H9 (cell line): ENCODE measurements at regions not wholly inside any gene's neighbourhood (a gene's known extent, or its start where the extent isn't known, plus 50 kb on each side); places are given as distances from the start of the nearest gene placed in this dataset.

Source experiments
- DNase-seq: peaks from one replicate; pipeline ENCODE4 v3.0.0-alpha.2; 2017
- H2AFZ ChIP-seq: one replicate; pipeline ENCODE4 v1.6.1; 2013; ENCODE audit warnings: mild to moderate bottlenecking, low read length, control low read depth, moderate library complexity
- H2AK5ac ChIP-seq: 2 replicates; pipeline ENCODE4 v1.6.1; 2013; ENCODE audit warnings: low read length, control low read depth, mixed read lengths; ENCODE audit not compliant: insufficient read length
- H2BK120ac ChIP-seq: one replicate; pipeline ENCODE4 v1.6.1; 2013; ENCODE audit warnings: low read depth, mild to moderate bottlenecking, low read length, control low read depth, inconsistent platforms; ENCODE audit not compliant: poor library complexity, severe bottlenecking
- H2BK12ac ChIP-seq: 2 replicates; pipeline ENCODE4 v1.6.1; 2013; ENCODE audit warnings: low read length, control low read depth, mixed read lengths, low read depth; ENCODE audit not compliant: insufficient read length
- H2BK15ac ChIP-seq: 2 replicates; pipeline ENCODE4 v1.6.1; 2013; ENCODE audit warnings: low read depth, low read length, control low read depth
- H2BK20ac ChIP-seq: one replicate; pipeline ENCODE4 v1.6.1; 2013; ENCODE audit warnings: low read depth, mild to moderate bottlenecking, low read length, control low read depth, inconsistent platforms; ENCODE audit not compliant: poor library complexity, severe bottlenecking
- H2BK5ac ChIP-seq: 2 replicates; pipeline ENCODE4 v1.6.1; 2013; ENCODE audit warnings: low read length, control low read depth, mixed read lengths; ENCODE audit not compliant: insufficient read length
- H3K14ac ChIP-seq: 2 replicates; pipeline ENCODE4 v1.6.1; 2013; ENCODE audit warnings: low read length, control low read depth; ENCODE audit not compliant: insufficient read depth
- H3K18ac ChIP-seq: 2 replicates; pipeline ENCODE4 v1.6.1; 2013; ENCODE audit warnings: low read depth, mild to moderate bottlenecking, mixed read lengths, low read length, control low read depth; ENCODE audit not compliant: insufficient read length
- H3K23ac ChIP-seq: 2 replicates; pipeline ENCODE4 v1.6.1; 2013; ENCODE audit warnings: low read length, control low read depth, mixed read lengths, low read depth; ENCODE audit not compliant: insufficient read length
- H3K23me2 ChIP-seq: 2 replicates; pipeline ENCODE4 v1.6.1; 2013; ENCODE audit warnings: low read depth, mild to moderate bottlenecking, mixed read lengths, low read length, control low read depth; ENCODE audit not compliant: insufficient read length, poor library complexity, severe bottlenecking
- H3K27ac ChIP-seq: 2 replicates; pipeline ENCODE4 v1.5.1; 2013; ENCODE audit warnings: low read length, control low read depth, mixed read lengths, low read depth; ENCODE audit not compliant: insufficient read length
- H3K27me3 ChIP-seq: 2 replicates; pipeline ENCODE4 v1.6.1; 2013; ENCODE audit warnings: low read length, control low read depth, inconsistent platforms; ENCODE audit not compliant: insufficient read depth
- H3K4ac ChIP-seq: 2 replicates; pipeline ENCODE4 v1.6.1; 2013; ENCODE audit warnings: low read depth, mild to moderate bottlenecking, control low read depth, inconsistent platforms, low read length, moderate library complexity
- H3K4me1 ChIP-seq: 2 replicates; pipeline ENCODE4 v1.6.1; 2013; ENCODE audit warnings: low read length, control low read depth, inconsistent platforms; ENCODE audit not compliant: insufficient read depth
- H3K4me2 ChIP-seq: 2 replicates; pipeline ENCODE4 v1.6.1; 2013; ENCODE audit warnings: low read length, control low read depth, mixed read lengths; ENCODE audit not compliant: insufficient read length, insufficient read depth
- H3K56ac ChIP-seq: 2 replicates; pipeline ENCODE4 v1.6.1; 2013; ENCODE audit warnings: low read depth, mild to moderate bottlenecking, mixed read lengths, low read length, control low read depth; ENCODE audit not compliant: insufficient read length
- H3K79me1 ChIP-seq: 2 replicates; pipeline ENCODE4 v1.6.1; 2013; ENCODE audit warnings: low read depth, mild to moderate bottlenecking, moderate library complexity, low read length, control low read depth, inconsistent platforms; ENCODE audit not compliant: insufficient read depth, poor library complexity, severe bottlenecking
- H3K79me2 ChIP-seq: 2 replicates; pipeline ENCODE4 v1.6.1; 2013; ENCODE audit warnings: low read length, control low read depth, inconsistent platforms; ENCODE audit not compliant: insufficient read depth
- H3K9ac ChIP-seq: 2 replicates; pipeline ENCODE4 v1.6.1; 2013; ENCODE audit warnings: low read length, control low read depth, mixed read lengths; ENCODE audit not compliant: insufficient read length; ENCODE audit errors: extremely low read depth
- H3K9me3 ChIP-seq: one replicate; pipeline ENCODE4 v1.6.1; 2013; ENCODE audit warnings: low read depth, low read length, inconsistent platforms; ENCODE audit not compliant: control insufficient read depth
- H3T11ph ChIP-seq: one replicate; pipeline ENCODE4 v1.6.1; 2013; ENCODE audit warnings: mild to moderate bottlenecking, low read length, control low read depth, inconsistent platforms
- H4K20me1 ChIP-seq: one replicate; pipeline ENCODE4 v1.6.1; 2013; ENCODE audit not compliant: control insufficient read depth, insufficient read length, insufficient read depth
- H4K5ac ChIP-seq: 2 replicates; pipeline ENCODE4 v1.6.1; 2013; ENCODE audit warnings: low read depth, mild to moderate bottlenecking, mixed read lengths, low read length, control low read depth; ENCODE audit not compliant: insufficient read length
- H4K8ac ChIP-seq: replicated peaks from 2 replicates; pipeline ENCODE4 v1.6.1; 2013; ENCODE audit warnings: low read length, control low read depth, mixed read lengths, low read depth; ENCODE audit not compliant: insufficient read length
- H4K91ac ChIP-seq: 2 replicates; pipeline ENCODE4 v1.6.1; 2013; ENCODE audit warnings: low read depth, mild to moderate bottlenecking, moderate library complexity, mixed read lengths, low read length, control low read depth; ENCODE audit not compliant: insufficient read length
- H3K27ac Mint-ChIP-seq, 3 experiments: 2 replicates in 2 of 3; 3 replicates in 1 of 3; pipeline ENCODE4 v1.8.0; 2020 to 2021; ENCODE audit warnings: mixed read lengths in 3 of 3, mild to moderate bottlenecking in 1 of 3, moderate library complexity in 1 of 3
- H3K27me3 Mint-ChIP-seq: 2 replicates; pipeline ENCODE4 v1.8.0; 2021; ENCODE audit warnings: low read depth, mild to moderate bottlenecking, moderate library complexity, mixed read lengths
- H3K36me3 Mint-ChIP-seq, 3 experiments: 2 replicates in 2 of 3; 3 replicates in 1 of 3; pipeline ENCODE4 v1.8.0; 2020 to 2021; ENCODE audit warnings: low read depth in 3 of 3, mixed read lengths in 3 of 3; ENCODE audit not compliant: insufficient read depth in 1 of 3
- H3K4me1 Mint-ChIP-seq, 2 experiments: 2 replicates each; pipeline ENCODE4 v1.8.0; 2020; ENCODE audit warnings: mixed read lengths in 2 of 2
- H3K4me3 Mint-ChIP-seq, 2 experiments: 2 replicates in 1 of 2; 3 replicates in 1 of 2; pipeline ENCODE4 v1.8.0; 2020 to 2021; ENCODE audit warnings: mild to moderate bottlenecking in 2 of 2, mixed read lengths in 2 of 2, moderate library complexity in 1 of 2
- H3K9me3 Mint-ChIP-seq, 2 experiments: 2 replicates in 1 of 2; 3 replicates in 1 of 2; pipeline ENCODE4 v1.8.0; 2020; ENCODE audit warnings: mild to moderate bottlenecking in 2 of 2, mixed read lengths in 2 of 2, moderate library complexity in 1 of 2
- WGBS: extraction: QIAGEN DNeasy Blood & Tissue Kit; methylation state at CpG from one replicate; pipeline ENCODE4 v1.1.7; 2013; ENCODE audit warnings: missing lambda C conversion rate, low lambda C conversion rate, mixed read lengths; ENCODE audit not compliant: insufficient read length; ENCODE audit errors: extremely low coverage; 5-methylcytosine and 5-hydroxymethylcytosine counted together
- TF ChIP-seq, protein P1 (sequence below): fragments of 200-600 bp; sonication (generic); conservative IDR thresholded peaks from 3 replicates; pipeline ENCODE4 v1.8.0; 2021; ENCODE audit warnings: antibody characterized with exemption, mild to moderate bottlenecking

GRCh38 chr17:83007504-83008185 lies 71.8 kb upstream of the METRNL start:
- H2BK15ac ChIP-seq, result no peak overlapping the region
- H3K56ac ChIP-seq, result no peak overlapping the region
- no peak overlapping the region for H2BK20ac ChIP-seq
- TF ChIP-seq, protein P1, sequence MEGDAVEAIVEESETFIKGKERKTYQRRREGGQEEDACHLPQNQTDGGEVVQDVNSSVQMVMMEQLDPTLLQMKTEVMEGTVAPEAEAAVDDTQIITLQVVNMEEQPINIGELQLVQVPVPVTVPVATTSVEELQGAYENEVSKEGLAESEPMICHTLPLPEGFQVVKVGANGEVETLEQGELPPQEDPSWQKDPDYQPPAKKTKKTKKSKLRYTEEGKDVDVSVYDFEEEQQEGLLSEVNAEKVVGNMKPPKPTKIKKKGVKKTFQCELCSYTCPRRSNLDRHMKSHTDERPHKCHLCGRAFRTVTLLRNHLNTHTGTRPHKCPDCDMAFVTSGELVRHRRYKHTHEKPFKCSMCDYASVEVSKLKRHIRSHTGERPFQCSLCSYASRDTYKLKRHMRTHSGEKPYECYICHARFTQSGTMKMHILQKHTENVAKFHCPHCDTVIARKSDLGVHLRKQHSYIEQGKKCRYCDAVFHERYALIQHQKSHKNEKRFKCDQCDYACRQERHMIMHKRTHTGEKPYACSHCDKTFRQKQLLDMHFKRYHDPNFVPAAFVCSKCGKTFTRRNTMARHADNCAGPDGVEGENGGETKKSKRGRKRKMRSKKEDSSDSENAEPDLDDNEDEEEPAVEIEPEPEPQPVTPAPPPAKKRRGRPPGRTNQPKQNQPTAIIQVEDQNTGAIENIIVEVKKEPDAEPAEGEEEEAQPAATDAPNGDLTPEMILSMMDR, result no peak
- no peak overlapping the region for H4K91ac ChIP-seq
- H3K4ac ChIP-seq, result no peak overlapping the region
- no peak overlapping the region for H4K8ac ChIP-seq
- no peak overlapping the region for H2BK12ac ChIP-seq
- no peaks in the 10 kb centered on the region for H3K27me3 Mint-ChIP-seq
- no peaks in the 10 kb centered on the region for H4K20me1 ChIP-seq
- peaks cover 5 to 6% of the 10 kb centered on the region in 2 experiments; a peak in 3 of 5 replicates for H3K9me3 Mint-ChIP-seq
- H2BK5ac ChIP-seq, result no peak overlapping the region
- H3K9me3 ChIP-seq, result no peaks in the 10 kb centered on the region
- peak overlapping the region; percentile 64; the same call in 1 of the 2 replicates for H3K14ac ChIP-seq
- H3K18ac ChIP-seq, result no peak overlapping the region
- H3K79me2 ChIP-seq, result no peaks in the 10 kb centered on the region
- H2AFZ ChIP-seq, result no peak overlapping the region
- H3K27me3 ChIP-seq, result no peaks in the 10 kb centered on the region
- H2BK120ac ChIP-seq, result no peak overlapping the region
- H3K4me3 Mint-ChIP-seq, result no peak overlapping the region
- H3K27ac ChIP-seq, result no peak overlapping the region
- DNase-seq, result no peak
- peaks cover 4 to 17% of the 10 kb centered on the region in 2 experiments for H3K4me1 Mint-ChIP-seq
- no CpG with 5 or more reads among the region's 33 CpGs for WGBS
- H3K4me2 ChIP-seq, result no peak overlapping the region
- H2AK5ac ChIP-seq, result no peak overlapping the region
- H4K5ac ChIP-seq, result no peak overlapping the region
- H3K79me1 ChIP-seq, result no peaks in the 10 kb centered on the region
- H3T11ph ChIP-seq, result no peak overlapping the region
- H3K4me1 ChIP-seq, result no peaks in the 10 kb centered on the region; the same call in 1 of the 2 replicates
- peak overlapping the region in 1 of 3 experiments; percentile 16; a peak in 2 of 7 replicates for H3K27ac Mint-ChIP-seq
- H3K36me3 Mint-ChIP-seq, result peaks cover 12 to 21% (median 12%) of the 10 kb centered on the region in 3 experiments
- no peak overlapping the region for H3K23ac ChIP-seq
- H3K9ac ChIP-seq, result no peak overlapping the region
- no peaks in the 10 kb centered on the region for H3K23me2 ChIP-seq
